A549 (cell line): ENCODE measurements at regions not wholly inside any gene's neighbourhood (a gene's known extent, or its start where the extent isn't known, plus 50 kb on each side); places are given as distances from the start of the nearest gene placed in this dataset.

Experiments
- ATAC-seq, 2 experiments: fragments of 200-7000 bp in 1 of 2; fragments of >200 bp in 1 of 2; cut with Nextera tagmentation in 1 of 2; cut with Tn5 transposase in 1 of 2; 3 replicates each; pipeline versions ENCODE4 v1.8.0 to v1.9.1; 2018 to 2020; ENCODE audit warnings: mild to moderate bottlenecking in 1 of 2, moderate library complexity in 1 of 2
- CTCF ChIA-PET: fragments of 300-600 bp; sonication (Branson Sonifier 250); formaldehyde crosslinking; extraction: SDS; loops from one replicate; lab custom pipeline; 2021; ENCODE audit warnings: antibody characterized with exemption, inconsistent platforms; lab: Yijun Ruan, JAX
- POLR2A ChIA-PET: fragments of 350-600 bp; formaldehyde crosslinking; extraction: SDS; loops from one replicate; lab custom pipeline; 2021; ENCODE audit warnings: antibody characterized with exemption, inconsistent platforms; lab: Yijun Ruan, JAX
- DNase-seq, 2 experiments: peaks; one replicate each; pipeline versions ENCODE4 v3.0.0 to v3.0.0-alpha.2; 2011 to 2016; ENCODE audit warnings: low read depth in 1 of 2, low spot score in 1 of 2
- FAIRE-seq: peaks from 2 replicates; lab custom pipeline; 2011; peaks lifted over from hg19 to GRCh38; lab: Jason Lieb, UNC
- H3K27ac ChIP-seq, 2 experiments: fragments of >200 bp; sonication (Bioruptor Twin); formaldehyde crosslinking; 3 replicates each; pipeline ENCODE4 v1.5.1; 2016 to 2017
- H3K4me1 ChIP-seq: fragments of >200 bp; sonication (Bioruptor Twin); formaldehyde crosslinking; 3 replicates; pipeline ENCODE4 v1.6.1; 2016
- H3K4me2 ChIP-seq: fragments of >200 bp; sonication (Bioruptor Twin); formaldehyde crosslinking; 3 replicates; pipeline ENCODE4 v1.6.1; 2016
- H3K4me3 ChIP-seq: fragments of >200 bp; sonication (Bioruptor Twin); formaldehyde crosslinking; 3 replicates; pipeline ENCODE4 v1.5.1; 2016
- H3K9me3 ChIP-seq: fragments of >200 bp; sonication (Bioruptor Twin); formaldehyde crosslinking; 3 replicates; pipeline ENCODE4 v1.6.1; 2016
- BHLHE40 ChIP-seq: IDR thresholded peaks from 2 replicates; pipeline ENCODE4 v1.6.1; 2012; ENCODE audit warnings: low read depth, low read length, inconsistent platforms
- CBX2 ChIP-seq: fragments of 200-600 bp; sonication (generic); IDR thresholded peaks from 2 replicates; pipeline ENCODE4 v1.6.1; 2016; ENCODE audit warnings: low read depth, mild to moderate bottlenecking, borderline replicate concordance
- CBX8 ChIP-seq: fragments of 200-600 bp; sonication (generic); IDR thresholded peaks from 2 replicates; pipeline ENCODE4 v1.6.1; 2016
- CEBPB ChIP-seq, 2 experiments: fragments of >200 bp in 1 of 2; sonication (Bioruptor Twin) in 1 of 2; formaldehyde crosslinking in 1 of 2; IDR thresholded peaks; 2 replicates each; pipeline ENCODE4 v1.6.1; 2012 to 2016
- CHD2 ChIP-seq: fragments of 150-350 bp; IDR thresholded peaks from 2 replicates; pipeline ENCODE4 v1.6.1; 2014; ENCODE audit warnings: low read length; ENCODE audit not compliant: partially characterized antibody
- FOSB ChIP-seq: fragments of 250-450 bp; sonication (Bioruptor Pico); IDR thresholded peaks from 2 replicates; pipeline ENCODE4 v1.5.0; 2020; ENCODE audit warnings: mild to moderate bottlenecking, moderate library complexity
- FOXS1 ChIP-seq: fragments of 250-450 bp; sonication (Bioruptor Pico); IDR thresholded peaks from 2 replicates; pipeline ENCODE4 v1.5.0; 2020; ENCODE audit warnings: mild to moderate bottlenecking, moderate library complexity
- GATA3 ChIP-seq: IDR thresholded peaks from 2 replicates; pipeline ENCODE4 v1.6.1; 2012; ENCODE audit warnings: borderline replicate concordance
- HEYL ChIP-seq: fragments of 250-450 bp; sonication (Bioruptor Pico); IDR thresholded peaks from 2 replicates; pipeline ENCODE4 v1.8.0; 2021; ENCODE audit warnings: mild to moderate bottlenecking, moderate library complexity
- HOXA7 ChIP-seq: fragments of 250-450 bp; sonication (Bioruptor Pico); IDR thresholded peaks from 2 replicates; pipeline ENCODE4 v1.5.0; 2020; ENCODE audit warnings: mild to moderate bottlenecking, moderate library complexity
- HOXB5 ChIP-seq: fragments of 250-450 bp; sonication (Bioruptor Pico); IDR thresholded peaks from 2 replicates; pipeline ENCODE4 v1.5.0; 2020; ENCODE audit warnings: mild to moderate bottlenecking, moderate library complexity
- JUN ChIP-seq, 2 experiments: fragments of >200 bp; sonication (Bioruptor Twin); formaldehyde crosslinking; IDR thresholded peaks; 2 replicates in 1 of 2; 3 replicates in 1 of 2; pipeline ENCODE4 v1.6.1; 2016 to 2017
- JUNB ChIP-seq: fragments of >200 bp; sonication (Bioruptor Twin); formaldehyde crosslinking; IDR thresholded peaks from 2 replicates; pipeline ENCODE4 v1.6.1; 2016
- KDM1A ChIP-seq: fragments of 200-600 bp; sonication (generic); IDR thresholded peaks from 2 replicates; pipeline ENCODE4 v1.6.1; 2016; ENCODE audit warnings: low read depth, mild to moderate bottlenecking
- KDM5A ChIP-seq: fragments of 200-600 bp; sonication (generic); IDR thresholded peaks from 2 replicates; pipeline ENCODE4 v1.6.1; 2016; ENCODE audit warnings: antibody characterized with exemption, mild to moderate bottlenecking
- MAFK ChIP-seq: fragments of 450-650 bp; IDR thresholded peaks from 2 replicates; pipeline ENCODE4 v1.6.1; 2014; ENCODE audit not compliant: partially characterized antibody
- MAZ ChIP-seq: fragments of 150-350 bp; IDR thresholded peaks from 2 replicates; pipeline ENCODE4 v1.6.1; 2014; ENCODE audit warnings: antibody characterized with exemption, low read depth, low read length, borderline replicate concordance
- NFE2L2 ChIP-seq: fragments of 150-350 bp; conservative IDR thresholded peaks from 2 replicates; pipeline ENCODE4 v1.6.1; 2014; ENCODE audit warnings: low read length
- NR3C1 ChIP-seq: fragments of >200 bp; sonication (Bioruptor Twin); formaldehyde crosslinking; IDR thresholded peaks from 3 replicates; pipeline ENCODE4 v1.6.1; 2017
- PHF8 ChIP-seq: fragments of 200-600 bp; sonication (generic); IDR thresholded peaks from 2 replicates; pipeline ENCODE4 v1.6.1; 2016; ENCODE audit warnings: low read depth, mild to moderate bottlenecking, antibody characterized with exemption, moderate library complexity, borderline replicate concordance
- POLR2A ChIP-seq: IDR thresholded peaks from 2 replicates; pipeline ENCODE4 v1.6.1; 2012; ENCODE audit warnings: mild to moderate bottlenecking, low read length
- RAD21 ChIP-seq, 2 experiments: fragments of >200 bp in 1 of 2; sonication (Bioruptor Twin) in 1 of 2; formaldehyde crosslinking in 1 of 2; IDR thresholded peaks in 1 of 2; conservative IDR thresholded peaks in 1 of 2; 2 replicates in 1 of 2; 3 replicates in 1 of 2; pipeline ENCODE4 v1.6.1; 2012 to 2018; ENCODE audit warnings: inconsistent platforms in 1 of 2
- RARB ChIP-seq: fragments of 250-450 bp; sonication (Bioruptor Pico); IDR thresholded peaks from 2 replicates; pipeline ENCODE4 v1.8.0; 2021; ENCODE audit warnings: mild to moderate bottlenecking, moderate library complexity
- TFCP2L1 ChIP-seq: fragments of 250-450 bp; sonication (Bioruptor Pico); IDR thresholded peaks from 2 replicates; pipeline ENCODE4 v1.5.0; 2021; ENCODE audit warnings: mild to moderate bottlenecking
- ZFP36 ChIP-seq: fragments of 450-650 bp; IDR thresholded peaks from 2 replicates; pipeline ENCODE4 v1.6.1; 2014; ENCODE audit warnings: borderline replicate concordance; ENCODE audit not compliant: partially characterized antibody
- WGBS: methylation state at CpG from one replicate; pipeline ENCODE4 v1.1.6; 2017; ENCODE audit errors: missing lambda C conversion rate; 5-methylcytosine and 5-hydroxymethylcytosine counted together
- TF ChIP-seq, protein P1 (sequence below): fragments of 250-450 bp; sonication (Bioruptor Pico); IDR thresholded peaks from 2 replicates; pipeline ENCODE4 v1.5.0; 2021; ENCODE audit warnings: mild to moderate bottlenecking, moderate library complexity, borderline replicate concordance
- TF ChIP-seq, protein P2 (sequence below): fragments of >200 bp; sonication (Bioruptor Twin); formaldehyde crosslinking; IDR thresholded peaks from 2 replicates; pipeline ENCODE4 v1.6.1; 2016
- TF ChIP-seq, protein P3 (sequence below): IDR thresholded peaks from 2 replicates; pipeline ENCODE4 v1.6.1; 2012
- TF ChIP-seq, protein P4 (sequence below): fragments of 150-350 bp; IDR thresholded peaks from 2 replicates; pipeline ENCODE4 v1.6.1; 2014; ENCODE audit warnings: low read depth, mild to moderate bottlenecking, low read length

DNA sequence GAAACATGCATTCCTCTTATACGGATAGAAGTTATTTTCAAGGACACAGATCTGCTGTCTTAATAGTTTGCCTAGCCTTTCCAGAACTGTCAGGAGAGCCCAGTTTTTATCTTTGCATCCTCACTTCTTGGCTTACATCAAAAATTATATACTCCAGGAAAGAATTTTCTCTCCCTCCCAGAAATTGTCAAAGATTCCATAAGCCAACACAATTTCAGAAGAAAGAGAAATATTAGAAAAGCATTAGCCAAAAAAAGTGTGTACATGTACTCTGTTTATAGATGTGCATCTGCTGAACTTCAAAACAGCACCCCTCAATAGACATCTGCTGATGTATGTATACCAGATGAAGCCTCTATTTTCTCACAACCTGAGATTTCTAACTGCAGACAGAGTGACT is 210.4 kb downstream of the METTL4 start:
- POLR2A ChIA-PET: no interaction called here
- Histone ChIP-seq H3K4me1 (no peaks in the 10 kb centered on the region), H3K4me3 (no peak overlapping the region), H3K9me3 (no peaks in the 10 kb centered on the region), H3K4me2 (no peak overlapping the region), H3K27ac (no peak overlapping the region)
- CTCF ChIA-PET: no interaction called here
- 97% methylated on average over 1 of the region's 1 CpG for WGBS
- no peak for ATAC-seq
- TF ChIP-seq HEYL (CRISPR knock-in tag) (no peak), CEBPB (IDR thresholded peaks at IDR 0.05) (no peak), BHLHE40 (no peak), TFCP2L1 (CRISPR knock-in tag) (no peak), ZFP36 (no peak), FOXS1 (CRISPR knock-in tag) (no peak), NR3C1 (no peak), KDM1A (no peak), MAFK (no peak), HOXB5 (CRISPR knock-in tag) (no peak), GATA3 (no peak), FOSB (no peak), PHF8 (no peak), CBX8 (no peak), RAD21 (conservative IDR thresholded peaks at IDR 0.05 in 1 of 2, IDR thresholded peaks at IDR 0.05 in 1 of 2) (no peak), KDM5A (no peak)
- TF ChIP-seq, protein P1, sequence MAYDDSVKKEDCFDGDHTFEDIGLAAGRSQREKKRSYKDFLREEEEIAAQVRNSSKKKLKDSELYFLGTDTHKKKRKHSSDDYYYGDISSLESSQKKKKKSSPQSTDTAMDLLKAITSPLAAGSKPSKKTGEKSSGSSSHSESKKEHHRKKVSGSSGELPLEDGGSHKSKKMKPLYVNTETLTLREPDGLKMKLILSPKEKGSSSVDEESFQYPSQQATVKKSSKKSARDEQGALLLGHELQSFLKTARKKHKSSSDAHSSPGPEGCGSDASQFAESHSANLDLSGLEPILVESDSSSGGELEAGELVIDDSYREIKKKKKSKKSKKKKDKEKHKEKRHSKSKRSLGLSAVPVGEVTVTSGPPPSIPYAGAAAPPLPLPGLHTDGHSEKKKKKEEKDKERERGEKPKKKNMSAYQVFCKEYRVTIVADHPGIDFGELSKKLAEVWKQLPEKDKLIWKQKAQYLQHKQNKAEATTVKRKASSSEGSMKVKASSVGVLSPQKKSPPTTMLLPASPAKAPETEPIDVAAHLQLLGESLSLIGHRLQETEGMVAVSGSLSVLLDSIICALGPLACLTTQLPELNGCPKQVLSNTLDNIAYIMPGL (CRISPR knock-in tag): no peak
- TF ChIP-seq, protein P2, sequence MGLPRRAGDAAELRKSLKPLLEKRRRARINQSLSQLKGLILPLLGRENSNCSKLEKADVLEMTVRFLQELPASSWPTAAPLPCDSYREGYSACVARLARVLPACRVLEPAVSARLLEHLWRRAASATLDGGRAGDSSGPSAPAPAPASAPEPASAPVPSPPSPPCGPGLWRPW: no peak
- FAIRE-seq: no peak
- no peak for DNase-seq

DNA sequence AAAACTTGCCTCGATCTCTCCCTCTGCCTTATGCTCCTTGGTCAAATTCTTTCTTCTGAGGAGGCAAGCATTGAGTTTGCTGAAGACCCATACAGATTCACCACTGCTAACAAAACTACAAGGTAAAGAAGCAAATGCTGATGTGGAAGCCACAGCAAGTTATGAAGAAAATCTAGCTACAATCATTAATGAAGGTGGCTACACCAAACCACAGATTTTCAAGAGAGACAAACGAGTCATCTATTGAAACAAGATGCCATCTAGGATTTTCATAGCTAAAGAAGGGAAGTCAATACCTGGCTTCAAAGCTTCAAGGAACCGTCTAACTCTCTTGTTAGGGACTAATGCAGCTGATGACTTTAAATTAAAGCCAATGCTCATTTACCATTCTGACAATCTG is 203.2 kb downstream of the METTL4 start:
- ChIA-PET CTCF (no interaction called here), POLR2A (no interaction called here)
- H3K27ac ChIP-seq: no peak overlapping the region
- 28% methylated on average over 3 of the region's 3 CpGs for WGBS
- H3K4me3 ChIP-seq: no peak overlapping the region
- DNase-seq: no peak
- H3K4me2 ChIP-seq: no peak overlapping the region
- TF ChIP-seq FOSB (no peak), JUN (IDR thresholded peaks at IDR 0.05) (no peak), POLR2A (no peak), CBX2 (no peak), PHF8 (no peak), MAZ (no peak), NFE2L2 (no peak), JUNB (no peak), RARB (CRISPR knock-in tag) (no peak), HOXA7 (no peak), ZFP36 (no peak), CHD2 (no peak), FOXS1 (CRISPR knock-in tag) (no peak), NR3C1 (no peak), MAFK (no peak)
- TF ChIP-seq, protein P3, sequence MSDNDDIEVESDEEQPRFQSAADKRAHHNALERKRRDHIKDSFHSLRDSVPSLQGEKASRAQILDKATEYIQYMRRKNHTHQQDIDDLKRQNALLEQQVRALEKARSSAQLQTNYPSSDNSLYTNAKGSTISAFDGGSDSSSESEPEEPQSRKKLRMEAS: no peak
- TF ChIP-seq, protein P4, sequence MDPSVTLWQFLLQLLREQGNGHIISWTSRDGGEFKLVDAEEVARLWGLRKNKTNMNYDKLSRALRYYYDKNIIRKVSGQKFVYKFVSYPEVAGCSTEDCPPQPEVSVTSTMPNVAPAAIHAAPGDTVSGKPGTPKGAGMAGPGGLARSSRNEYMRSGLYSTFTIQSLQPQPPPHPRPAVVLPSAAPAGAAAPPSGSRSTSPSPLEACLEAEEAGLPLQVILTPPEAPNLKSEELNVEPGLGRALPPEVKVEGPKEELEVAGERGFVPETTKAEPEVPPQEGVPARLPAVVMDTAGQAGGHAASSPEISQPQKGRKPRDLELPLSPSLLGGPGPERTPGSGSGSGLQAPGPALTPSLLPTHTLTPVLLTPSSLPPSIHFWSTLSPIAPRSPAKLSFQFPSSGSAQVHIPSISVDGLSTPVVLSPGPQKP: no peak
- TF ChIP-seq, all 56 proteins: peak for 0
- ATAC-seq: no peak
- FAIRE-seq: no peak
- H3K9me3 ChIP-seq: no peaks in the 10 kb centered on the region
- H3K4me1 ChIP-seq: no peaks in the 10 kb centered on the region
